Osteocyte (in vitro differentiated cells): ENCODE measurements at regions not wholly inside any gene's neighbourhood (a gene's known extent, or its start where the extent isn't known, plus 50 kb on each side); places are given as distances from the start of the nearest gene placed in this dataset.

Experiments used
- DNase-seq: peaks from one replicate; pipeline ENCODE4 v3.0.0; 2021; ENCODE audit warnings: mixed read lengths; ENCODE audit not compliant: unreplicated experiment; ENCODE audit errors: extremely low spot score
- H3K27ac Mint-ChIP-seq: one replicate; pipeline ENCODE4 v1.8.0; 2021; ENCODE audit warnings: mild to moderate bottlenecking, mixed read lengths; ENCODE audit not compliant: unreplicated experiment
- H3K27me3 Mint-ChIP-seq: one replicate; pipeline ENCODE4 v1.8.0; 2021; ENCODE audit warnings: mixed read lengths; ENCODE audit not compliant: unreplicated experiment
- H3K36me3 Mint-ChIP-seq: one replicate; pipeline ENCODE4 v1.8.0; 2021; ENCODE audit warnings: mixed read lengths; ENCODE audit not compliant: unreplicated experiment
- H3K4me1 Mint-ChIP-seq: one replicate; pipeline ENCODE4 v1.8.0; 2021; ENCODE audit warnings: mixed read lengths; ENCODE audit not compliant: unreplicated experiment
- H3K4me3 Mint-ChIP-seq: one replicate; pipeline ENCODE4 v1.8.0; 2021; ENCODE audit warnings: mild to moderate bottlenecking, moderate library complexity, mixed read lengths; ENCODE audit not compliant: unreplicated experiment
- H3K9me3 Mint-ChIP-seq: one replicate; pipeline ENCODE4 v1.8.0; 2021; ENCODE audit warnings: mixed read lengths; ENCODE audit not compliant: unreplicated experiment
- CTCF ChIP-seq: fragments of 200-600 bp; sonication (generic); IDR thresholded peaks from 2 replicates; pipeline ENCODE4 v1.5.0; 2021; ENCODE audit warnings: antibody characterized with exemption, mild to moderate bottlenecking, moderate library complexity

GRCh38 chr5:20536341-20536740 is 548.3 kb upstream of the CDH18 start:
- Mint-ChIP-seq H3K36me3 (no peaks in the 10 kb centered on the region), H3K4me1 (no peaks in the 10 kb centered on the region), H3K9me3 (no peaks in the 10 kb centered on the region), H3K27me3 (no peaks in the 10 kb centered on the region), H3K27ac (no peak overlapping the region), H3K4me3 (no peak overlapping the region)
- no peak for DNase-seq
- TF ChIP-seq CTCF, result no peak

DNA sequence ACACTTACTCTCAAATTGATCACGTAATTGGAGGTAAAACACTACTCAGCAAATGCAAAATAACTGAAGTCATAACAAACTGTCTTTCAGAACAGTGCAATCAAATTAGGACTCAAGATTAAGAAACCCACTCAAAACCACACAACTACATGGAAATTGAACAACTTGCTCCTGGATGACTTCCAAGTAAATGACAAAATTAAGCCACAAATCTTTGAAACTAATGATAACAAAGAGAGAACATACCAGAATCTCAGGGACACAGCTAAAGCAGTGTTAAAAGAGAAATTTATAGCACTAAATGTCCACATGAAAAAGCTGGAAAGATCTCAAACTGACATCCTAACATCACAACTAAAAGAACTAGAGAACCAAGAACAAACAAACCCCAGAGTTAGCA is 540.5 kb upstream of the CDH18 start:
- H3K9me3 Mint-ChIP-seq, result peaks cover 14% of the 10 kb centered on the region
- no peak for TF ChIP-seq CTCF
- H3K36me3 Mint-ChIP-seq, result no peaks in the 10 kb centered on the region
- no peaks in the 10 kb centered on the region for H3K4me1 Mint-ChIP-seq
- H3K27me3 Mint-ChIP-seq, result no peaks in the 10 kb centered on the region
- no peak overlapping the region for H3K4me3 Mint-ChIP-seq
- DNase-seq, result no peak
- H3K27ac Mint-ChIP-seq, result no peak overlapping the region

DNA sequence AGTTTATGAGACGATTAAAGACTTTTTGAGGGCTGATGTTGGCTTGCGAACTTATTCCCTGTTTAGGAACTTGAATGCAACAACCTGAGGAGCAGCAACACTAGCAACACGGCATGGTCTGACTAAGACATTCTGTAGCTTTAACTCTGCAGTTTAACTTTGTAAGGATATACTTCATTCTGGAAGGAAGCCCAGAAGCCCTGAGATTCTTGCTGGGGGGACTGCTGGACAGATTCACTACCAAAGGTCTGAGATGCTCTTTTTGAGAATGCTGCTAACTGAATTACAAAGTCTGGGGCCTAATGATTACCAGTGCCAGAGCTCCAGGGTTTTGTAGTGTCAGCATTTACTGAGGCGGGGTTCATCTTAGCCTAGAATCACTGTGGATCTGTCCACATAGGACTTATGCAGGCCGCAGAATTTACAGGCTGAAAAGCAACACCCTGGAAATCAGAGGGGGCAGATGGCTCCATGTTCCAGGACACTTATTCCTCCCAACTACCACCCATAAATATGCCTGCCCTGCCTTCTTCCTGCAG is 537.1 kb upstream of the CDH18 start:
- DNase-seq, result no peak
- Mint-ChIP-seq H3K4me3 (no peak overlapping the region), H3K9me3 (peaks cover 12% of the 10 kb centered on the region), H3K27me3 (no peaks in the 10 kb centered on the region), H3K27ac (no peak overlapping the region), H3K36me3 (no peaks in the 10 kb centered on the region), H3K4me1 (no peaks in the 10 kb centered on the region)
- no peak for TF ChIP-seq CTCF

- Mint-ChIP-seq H3K4me3 (no peak overlapping the region), H3K4me1 (no peaks in the 10 kb centered on the region), H3K9me3 (peaks cover 10% of the 10 kb centered on the region), H3K27me3 (no peaks in the 10 kb centered on the region), H3K36me3 (no peaks in the 10 kb centered on the region), H3K27ac (no peak overlapping the region)
- no peak for DNase-seq
- no peak for TF ChIP-seq CTCF
Observed at GRCh38 chr5:20522905-20523482, 535.0 kb upstream of the CDH18 start.

- H3K27me3 Mint-ChIP-seq, result no peaks in the 10 kb centered on the region
- no peak for TF ChIP-seq CTCF
- H3K4me3 Mint-ChIP-seq, result no peak overlapping the region
- no peak overlapping the region for H3K27ac Mint-ChIP-seq
- no peaks in the 10 kb centered on the region for H3K4me1 Mint-ChIP-seq
- peaks cover 4% of the 10 kb centered on the region for H3K9me3 Mint-ChIP-seq
- no peak for DNase-seq
- H3K36me3 Mint-ChIP-seq, result no peaks in the 10 kb centered on the region
Observed at GRCh38 chr5:20515606-20516005, 527.6 kb upstream of the CDH18 start.
